Suprapubic skin (tissue), 4 donors: ENCODE measurements at regions not wholly inside any gene's neighbourhood (a gene's known extent, or its start where the extent isn't known, plus 50 kb on each side); places are given as distances from the start of the nearest gene placed in this dataset.

ENCODE experiments used
- DNase-seq, 2 donors: peaks; one replicate each; pipeline ENCODE4 v3.0.0-alpha.2; 2019; ENCODE audit warnings: low spot score in 2 of 2
- H3K27ac ChIP-seq: fragments of 200-600 bp; sonication (generic); one replicate; pipeline ENCODE4 v1.5.1; 2019
- H3K27me3 ChIP-seq: fragments of 200-600 bp; sonication (generic); one replicate; pipeline ENCODE4 v1.5.1; 2019
- H3K36me3 ChIP-seq: fragments of 200-600 bp; sonication (generic); one replicate; pipeline ENCODE4 v1.5.1; 2019
- H3K4me1 ChIP-seq: fragments of 200-600 bp; sonication (generic); one replicate; pipeline ENCODE4 v1.5.1; 2019
- H3K4me3 ChIP-seq: fragments of 200-600 bp; sonication (generic); one replicate; pipeline ENCODE4 v1.5.1; 2019; ENCODE audit warnings: mild to moderate bottlenecking
- H3K9me3 ChIP-seq: fragments of 200-600 bp; sonication (generic); one replicate; pipeline ENCODE4 v1.5.1; 2019
- EP300 ChIP-seq: sonication (generic); formaldehyde crosslinking; IDR thresholded peaks from one replicate; pipeline ENCODE4 v1.6.1; 2017; ENCODE audit warnings: antibody characterized with exemption
- POLR2A ChIP-seq, 2 donors: fragments of 450-650 bp; IDR thresholded peaks; one replicate each; pipeline ENCODE4 v1.6.1; 2017; ENCODE audit warnings: antibody characterized with exemption in 2 of 2, mild to moderate bottlenecking in 2 of 2, moderate library complexity in 2 of 2
- POLR2AphosphoS5 ChIP-seq, 3 donors: sonication (generic); formaldehyde crosslinking; IDR thresholded peaks; one replicate each; pipeline ENCODE4 v1.6.1; 2017; ENCODE audit warnings: antibody characterized with exemption in 3 of 3
- WGBS: methylation state at CpG from one replicate; pipeline ENCODE4 v1.1.5; 2018; 5-methylcytosine and 5-hydroxymethylcytosine counted together
- TF ChIP-seq, protein P1 (sequence below), 2 donors: fragments of 200-600 bp in 1 of 2; fragments of 450-650 bp in 1 of 2; sonication (generic) in 1 of 2; IDR thresholded peaks; one replicate each; pipeline ENCODE4 v1.5.1; 2016 to 2019; ENCODE audit warnings: antibody characterized with exemption in 2 of 2, mild to moderate bottlenecking in 1 of 2, moderate library complexity in 1 of 2

DNA sequence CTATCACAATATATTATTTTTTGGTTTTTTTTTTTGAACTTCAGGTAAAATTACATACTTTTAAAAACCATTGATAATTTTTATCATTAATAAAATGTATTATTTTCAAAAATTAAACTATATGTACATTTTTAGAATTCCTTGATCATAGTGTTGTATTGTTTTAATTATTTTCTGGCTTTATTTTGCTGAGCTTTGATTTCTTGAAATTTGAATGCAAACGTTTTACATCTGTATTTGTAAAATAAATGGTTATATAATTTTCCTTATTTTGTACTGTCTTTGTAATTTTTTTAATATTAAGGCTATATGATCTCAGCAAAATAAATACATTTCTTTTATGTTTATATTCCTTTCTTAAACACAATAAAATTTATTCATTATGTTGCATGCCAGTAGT is 125.6 kb downstream of the KIF2B start:
- DNase-seq = no peak
- Histone ChIP-seq H3K4me1 (no peaks in the 10 kb centered on the region), H3K9me3 (no peaks in the 10 kb centered on the region), H3K27ac (no peak overlapping the region), H3K27me3 (no peaks in the 10 kb centered on the region), H3K36me3 (no peaks in the 10 kb centered on the region), H3K4me3 (no peak overlapping the region)
- WGBS = 43% methylated on average over 1 of the region's 1 CpG
- TF ChIP-seq EP300 (no peak), POLR2AphosphoS5 (IDR thresholded peaks at IDR 0.05) (no peak), POLR2A (IDR thresholded peaks at IDR 0.05) (no peak)
- TF ChIP-seq, protein P1, sequence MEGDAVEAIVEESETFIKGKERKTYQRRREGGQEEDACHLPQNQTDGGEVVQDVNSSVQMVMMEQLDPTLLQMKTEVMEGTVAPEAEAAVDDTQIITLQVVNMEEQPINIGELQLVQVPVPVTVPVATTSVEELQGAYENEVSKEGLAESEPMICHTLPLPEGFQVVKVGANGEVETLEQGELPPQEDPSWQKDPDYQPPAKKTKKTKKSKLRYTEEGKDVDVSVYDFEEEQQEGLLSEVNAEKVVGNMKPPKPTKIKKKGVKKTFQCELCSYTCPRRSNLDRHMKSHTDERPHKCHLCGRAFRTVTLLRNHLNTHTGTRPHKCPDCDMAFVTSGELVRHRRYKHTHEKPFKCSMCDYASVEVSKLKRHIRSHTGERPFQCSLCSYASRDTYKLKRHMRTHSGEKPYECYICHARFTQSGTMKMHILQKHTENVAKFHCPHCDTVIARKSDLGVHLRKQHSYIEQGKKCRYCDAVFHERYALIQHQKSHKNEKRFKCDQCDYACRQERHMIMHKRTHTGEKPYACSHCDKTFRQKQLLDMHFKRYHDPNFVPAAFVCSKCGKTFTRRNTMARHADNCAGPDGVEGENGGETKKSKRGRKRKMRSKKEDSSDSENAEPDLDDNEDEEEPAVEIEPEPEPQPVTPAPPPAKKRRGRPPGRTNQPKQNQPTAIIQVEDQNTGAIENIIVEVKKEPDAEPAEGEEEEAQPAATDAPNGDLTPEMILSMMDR (IDR thresholded peaks at IDR 0.05) = no peak

DNA sequence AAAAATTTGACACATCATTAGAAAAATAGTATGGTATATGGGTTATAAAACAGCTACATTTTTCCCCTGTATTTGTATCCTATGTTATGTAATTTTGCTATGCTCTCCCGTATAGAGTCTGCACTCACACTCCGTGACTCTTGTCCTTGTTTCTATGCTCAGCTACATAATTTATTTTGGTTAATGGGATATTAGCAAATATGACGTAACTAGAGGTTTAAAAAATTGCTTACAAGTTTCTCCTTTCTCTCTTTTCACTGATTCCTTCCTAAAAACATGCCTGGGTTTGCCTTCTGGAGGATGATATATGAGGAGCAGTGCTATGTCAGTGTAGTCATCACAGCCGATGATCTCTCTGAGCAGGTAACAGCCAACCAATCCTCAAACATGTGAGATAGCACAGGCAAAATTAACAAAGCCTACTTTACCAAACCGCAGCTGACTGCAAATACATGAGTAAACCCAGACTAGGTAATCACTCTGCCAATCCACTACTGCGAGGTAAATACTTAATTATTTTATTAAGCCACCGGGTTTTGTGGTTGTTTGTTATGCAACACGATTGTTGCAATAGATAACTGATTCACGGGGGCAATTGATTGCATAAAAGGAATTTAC is 126.9 kb downstream of the KIF2B start:
- no peaks in the 10 kb centered on the region for H3K9me3 ChIP-seq
- H3K4me1 ChIP-seq = no peaks in the 10 kb centered on the region
- H3K4me3 ChIP-seq = no peak overlapping the region
- no peak for DNase-seq
- H3K27me3 ChIP-seq = no peaks in the 10 kb centered on the region
- H3K27ac ChIP-seq = no peak overlapping the region
- no peaks in the 10 kb centered on the region for H3K36me3 ChIP-seq
- WGBS = 45% methylated on average over 9 of the region's 9 CpGs
- TF ChIP-seq EP300 (no peak), POLR2AphosphoS5 (IDR thresholded peaks at IDR 0.05) (no peak), POLR2A (IDR thresholded peaks at IDR 0.05) (no peak)
- TF ChIP-seq, protein P1 (IDR thresholded peaks at IDR 0.05) = no peak

DNA sequence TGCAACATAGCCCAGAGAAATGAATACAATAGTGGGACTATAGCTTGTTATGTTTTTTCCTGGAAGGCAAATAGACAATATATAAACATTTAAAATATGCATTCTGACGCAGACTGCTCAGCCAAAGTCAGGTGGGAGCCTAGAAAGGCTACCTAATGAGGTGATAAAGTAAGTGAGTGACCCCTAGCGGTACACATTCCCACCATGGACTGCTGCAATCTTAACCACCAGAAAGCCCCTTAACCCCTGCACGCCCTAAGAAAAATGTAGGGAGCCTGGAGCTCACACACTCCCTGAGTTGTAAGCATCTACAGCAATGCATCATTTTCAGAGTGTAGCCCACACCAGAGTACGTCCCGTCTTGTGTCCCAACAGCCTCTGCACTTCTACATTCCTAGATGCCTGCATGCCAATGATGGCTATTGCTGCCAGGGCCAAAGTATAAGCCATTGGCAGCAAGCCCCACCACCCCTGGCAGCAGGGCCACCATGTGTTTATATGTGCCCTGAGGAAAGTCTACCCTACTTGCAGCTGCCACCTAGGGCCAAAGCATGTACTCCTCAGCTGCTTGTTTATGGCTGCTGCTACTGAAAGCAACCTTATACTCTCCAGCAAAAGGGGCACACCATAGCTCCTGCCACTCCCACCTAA is 127.6 kb downstream of the KIF2B start:
- Histone ChIP-seq H3K9me3 (peaks cover 3% of the 10 kb centered on the region), H3K4me3 (no peak overlapping the region), H3K27me3 (no peaks in the 10 kb centered on the region), H3K36me3 (no peaks in the 10 kb centered on the region), H3K4me1 (no peaks in the 10 kb centered on the region), H3K27ac (no peak overlapping the region)
- DNase-seq = no peak
- 61% methylated on average over 5 of the region's 5 CpGs for WGBS
- no peak for TF ChIP-seq POLR2AphosphoS5 (IDR thresholded peaks at IDR 0.05)
- TF ChIP-seq EP300 = no peak
- TF ChIP-seq POLR2A (IDR thresholded peaks at IDR 0.05) = no peak
- TF ChIP-seq, protein P1 (IDR thresholded peaks at IDR 0.05) = no peak

DNA sequence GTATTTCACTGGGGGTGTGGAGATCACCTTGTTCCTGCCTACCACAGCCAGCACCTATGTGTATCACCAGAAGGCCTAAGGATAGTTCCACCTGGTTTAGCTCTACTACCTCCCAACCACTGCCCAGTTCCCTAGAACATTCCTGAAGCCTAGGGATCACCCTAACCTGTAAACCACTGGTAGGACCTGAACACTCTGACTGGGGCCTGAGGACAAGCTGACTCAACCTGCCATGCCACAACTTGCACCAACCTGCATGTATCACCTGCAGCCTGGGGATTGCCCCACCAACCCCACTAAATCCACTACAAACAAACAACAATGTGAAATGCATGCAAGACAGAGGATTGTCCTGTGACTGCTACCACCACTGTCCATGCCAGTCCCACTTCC is 128.1 kb downstream of the KIF2B start:
- no peaks in the 10 kb centered on the region for H3K4me1 ChIP-seq
- TF ChIP-seq EP300 (no peak), POLR2AphosphoS5 (IDR thresholded peaks at IDR 0.05) (no peak), POLR2A (IDR thresholded peaks at IDR 0.05) (no peak)
- TF ChIP-seq, protein P1 (IDR thresholded peaks at IDR 0.05) = no peak
- no peak for DNase-seq
- no peaks in the 10 kb centered on the region for H3K27me3 ChIP-seq
- H3K4me3 ChIP-seq = no peak overlapping the region
- H3K9me3 ChIP-seq = peaks cover 7% of the 10 kb centered on the region
- no peaks in the 10 kb centered on the region for H3K36me3 ChIP-seq
- H3K27ac ChIP-seq = no peak overlapping the region

DNA sequence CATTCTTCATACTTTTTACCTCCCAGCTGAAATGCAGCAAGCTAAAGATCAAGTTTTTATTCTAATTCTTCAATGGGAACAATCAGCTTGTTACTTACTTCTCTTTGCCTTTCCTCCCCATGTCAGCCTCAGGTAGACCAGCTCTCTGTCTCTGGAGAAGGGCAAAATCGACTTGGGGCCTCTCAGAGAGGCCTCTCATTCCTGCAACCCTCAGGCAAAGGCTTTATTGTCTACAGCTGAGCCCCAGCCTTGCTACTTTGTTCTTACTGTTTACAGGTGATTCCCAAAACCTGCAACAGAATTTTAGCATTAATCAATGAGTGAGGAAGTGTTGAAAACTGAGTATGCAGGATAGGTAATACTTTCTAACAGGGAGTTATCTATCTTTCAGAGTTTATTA is 148.6 kb downstream of the KIF2B start:
- Histone ChIP-seq H3K27ac (no peak overlapping the region), H3K36me3 (no peaks in the 10 kb centered on the region), H3K27me3 (no peaks in the 10 kb centered on the region), H3K4me1 (no peaks in the 10 kb centered on the region), H3K9me3 (no peaks in the 10 kb centered on the region), H3K4me3 (no peak overlapping the region)
- no peak for DNase-seq
- TF ChIP-seq EP300 = no peak
- TF ChIP-seq, protein P1 (IDR thresholded peaks at IDR 0.05) = no peak
- no peak for TF ChIP-seq POLR2AphosphoS5 (IDR thresholded peaks at IDR 0.05)
- no peak for TF ChIP-seq POLR2A (IDR thresholded peaks at IDR 0.05)
- WGBS = 26% methylated on average over 1 of the region's 1 CpG
